Pancreas (tissue), 10 donors: ENCODE measurements at regions not wholly inside any gene's neighbourhood (a gene's known extent, or its start where the extent isn't known, plus 50 kb on each side); places are given as distances from the start of the nearest gene placed in this dataset.
A peak's percentile ranks its signal among the peaks of the same experiment; 100 is the strongest.

ENCODE experiments used
- ATAC-seq, 4 donors: fragments of 200-7000 bp; cut with Tn5 transposase; one replicate each; pipeline versions ENCODE4 v1.8.0 to v1.9.1; 2020; ENCODE audit warnings: mild to moderate bottlenecking in 4 of 4, moderate library complexity in 4 of 4
- DNase-seq, 6 donors: peaks; one replicate each; pipeline ENCODE4 v3.0.0-alpha.2; 2020
- FAIRE-seq: peaks from 2 replicates; lab custom pipeline; 2012; peaks lifted over from hg19 to GRCh38; lab: Jason Lieb, UNC
- H3K27ac ChIP-seq, 4 donors: fragments of 200-600 bp; sonication (generic); 1 replicate in 3 of 4; 2 replicates in 1 of 4; pipeline versions ENCODE4 v1.5.0 to v1.8.0; 2020
- H3K27me3 ChIP-seq, 4 donors: fragments of 200-600 bp; one replicate each; pipeline ENCODE4 v1.8.0; 2021
- H3K36me3 ChIP-seq, 3 donors: fragments of 200-600 bp; sonication (generic) in 1 of 3; one replicate each; pipeline versions ENCODE4 v1.5.0 to v1.8.0; 2020 to 2021
- H3K4me1 ChIP-seq, 3 donors: fragments of 200-600 bp; one replicate each; pipeline ENCODE4 v1.8.0; 2021
- H3K4me3 ChIP-seq, 4 donors: fragments of 200-600 bp; sonication (generic) in 2 of 4; one replicate each; pipeline versions ENCODE4 v1.5.0 to v1.8.0; 2020 to 2021
- H3K9me3 ChIP-seq, 4 donors: fragments of 200-600 bp; one replicate each; pipeline ENCODE4 v1.8.0; 2021
- WGBS, 2 donors: extraction: QIAGEN DNeasy Blood & Tissue Kit; methylation state at CpG; one replicate each; pipeline ENCODE4 v1.1.7; 2013; 5-methylcytosine and 5-hydroxymethylcytosine counted together
- intact Hi-C, 3 donors: fragments of 100-400 bp; cut with DNase I; formaldehyde crosslinking; loops; one replicate each; pipeline versions ENCODE4 v1.11.1 to v1.14.2; 2022
- TF ChIP-seq, protein P1 (sequence below), 4 donors: fragments of 200-600 bp; sonication (generic) in 3 of 4; IDR thresholded peaks; one replicate each; pipeline versions ENCODE4 v1.5.0 to v1.8.0; 2021; ENCODE audit warnings: antibody characterized with exemption in 4 of 4
- donor health status: healthy with polysubstance abuse.
- donor health status: DM: no; HTN: no; CAD: no; lungs with moderate emphysema.
- donor health status: DM: no; HTN: no; CAD: no.
- donor health status: control.
- donor health status: control.
- donor health status: Bipolar disorder and iron deficiency.
- donor health status: DM: yes; HTN: yes; CAD: no.
- donor health status: DM: no; HTN: no; CAD: no.
- donor health status: DM: no; HTN: no; CAD: no.
- donor health status: DM: yes; HTN: yes; CAD: no.

DNA sequence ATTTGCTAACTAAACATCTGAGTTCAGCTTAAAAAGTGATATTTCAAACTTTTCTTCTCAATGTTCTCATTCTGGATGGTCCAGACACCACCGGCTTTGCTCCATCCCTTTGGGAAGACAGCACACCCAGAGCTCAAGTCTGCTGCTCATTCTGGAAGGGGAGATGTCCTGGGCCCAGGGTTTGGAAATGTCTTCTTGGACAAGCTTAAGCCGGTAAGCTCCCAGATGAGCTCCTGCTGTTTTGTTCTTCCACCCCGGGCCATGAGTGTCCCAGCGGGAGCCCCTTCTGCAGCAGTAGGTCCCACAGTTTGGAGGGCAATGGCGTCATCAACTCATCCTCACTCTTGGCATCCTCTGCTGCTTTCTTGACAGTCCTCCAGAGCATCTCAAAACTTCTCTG, 105.2 kb downstream of the TMEM100 start:
- intact Hi-C loops: no loop called here
- TF ChIP-seq, protein P1, sequence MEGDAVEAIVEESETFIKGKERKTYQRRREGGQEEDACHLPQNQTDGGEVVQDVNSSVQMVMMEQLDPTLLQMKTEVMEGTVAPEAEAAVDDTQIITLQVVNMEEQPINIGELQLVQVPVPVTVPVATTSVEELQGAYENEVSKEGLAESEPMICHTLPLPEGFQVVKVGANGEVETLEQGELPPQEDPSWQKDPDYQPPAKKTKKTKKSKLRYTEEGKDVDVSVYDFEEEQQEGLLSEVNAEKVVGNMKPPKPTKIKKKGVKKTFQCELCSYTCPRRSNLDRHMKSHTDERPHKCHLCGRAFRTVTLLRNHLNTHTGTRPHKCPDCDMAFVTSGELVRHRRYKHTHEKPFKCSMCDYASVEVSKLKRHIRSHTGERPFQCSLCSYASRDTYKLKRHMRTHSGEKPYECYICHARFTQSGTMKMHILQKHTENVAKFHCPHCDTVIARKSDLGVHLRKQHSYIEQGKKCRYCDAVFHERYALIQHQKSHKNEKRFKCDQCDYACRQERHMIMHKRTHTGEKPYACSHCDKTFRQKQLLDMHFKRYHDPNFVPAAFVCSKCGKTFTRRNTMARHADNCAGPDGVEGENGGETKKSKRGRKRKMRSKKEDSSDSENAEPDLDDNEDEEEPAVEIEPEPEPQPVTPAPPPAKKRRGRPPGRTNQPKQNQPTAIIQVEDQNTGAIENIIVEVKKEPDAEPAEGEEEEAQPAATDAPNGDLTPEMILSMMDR (IDR thresholded peaks at IDR 0.05): no peak
- Histone ChIP-seq H3K4me3 (no peak overlapping the region), H3K4me1 (no peaks in the 10 kb centered on the region), H3K9me3 (no peaks in the 10 kb centered on the region), H3K27ac (no peak overlapping the region), H3K27me3 (no peaks in the 10 kb centered on the region), H3K36me3 (no peaks in the 10 kb centered on the region)
- DNase-seq: no peak
- 76 to 77% methylated on average over 5 of the region's 5 CpGs for WGBS, 2 donors
- ATAC-seq: no peak
- no peak for FAIRE-seq

DNA sequence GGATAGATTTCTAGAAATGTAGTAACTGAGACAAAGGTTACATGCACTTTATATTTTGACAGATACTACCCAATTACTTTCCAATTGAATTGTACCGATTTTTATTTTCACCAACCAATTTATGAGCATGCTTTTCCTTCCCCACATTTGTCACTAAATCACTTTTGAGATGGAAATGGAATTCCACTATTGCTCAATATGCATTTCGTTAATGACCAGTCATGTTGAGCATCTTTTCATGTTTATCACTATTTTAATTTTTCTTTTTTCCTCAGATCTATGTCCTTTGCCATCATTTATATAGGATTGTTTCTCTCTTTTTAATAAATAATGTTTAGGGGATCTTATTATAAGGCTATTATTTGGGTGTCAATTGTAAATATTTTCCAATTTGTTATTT, 102.8 kb upstream of the SMIM36 start:
- peak; percentile 49 for FAIRE-seq
- Histone ChIP-seq H3K27me3 (no peaks in the 10 kb centered on the region), H3K27ac (no peak overlapping the region), H3K4me1 (no peaks in the 10 kb centered on the region), H3K9me3 (no peaks in the 10 kb centered on the region), H3K36me3 (no peaks in the 10 kb centered on the region), H3K4me3 (no peak overlapping the region)
- TF ChIP-seq, protein P1 (IDR thresholded peaks at IDR 0.05): no peak
- no peak for DNase-seq
- 54 to 69% methylated on average over 2 of the region's 2 CpGs for WGBS, 2 donors
- no peak for ATAC-seq
- intact Hi-C loops: no loop called here

GRCh38 chr17:55612691-55613141, 101.5 kb upstream of the SMIM36 start:
- H3K27ac ChIP-seq: no peak overlapping the region
- WGBS, 2 donors: 8 to 16% methylated on average over 6 of the region's 6 CpGs
- H3K9me3 ChIP-seq: no peaks in the 10 kb centered on the region
- no peaks in the 10 kb centered on the region for H3K4me1 ChIP-seq
- FAIRE-seq (no peak), DNase-seq (no peak), ATAC-seq (no peak)
- no peaks in the 10 kb centered on the region for H3K36me3 ChIP-seq
- H3K4me3 ChIP-seq: no peak overlapping the region
- TF ChIP-seq, protein P1 (IDR thresholded peaks at IDR 0.05): no peak
- no peaks in the 10 kb centered on the region for H3K27me3 ChIP-seq
- intact Hi-C loops: no loop called here

GRCh38 chr17:55607731-55608341, 96.6 kb upstream of the SMIM36 start:
- no peak overlapping the region for H3K4me3 ChIP-seq
- no peaks in the 10 kb centered on the region for H3K4me1 ChIP-seq
- intact Hi-C loops: loop anchor here in 1 of 3 donors (10.0 kb wide), 1 partner anchor 63 kb away; no protein-coding TSS in a partner anchor
- peak; percentile 56 for FAIRE-seq
- H3K27ac ChIP-seq: no peak overlapping the region
- DNase-seq: peak in 5 of 6 donors; percentile 22 to 56 (median 27)
- WGBS, 2 donors: 10 to 11% methylated on average over 2 of the region's 2 CpGs
- no peaks in the 10 kb centered on the region for H3K9me3 ChIP-seq
- TF ChIP-seq, protein P1 (IDR thresholded peaks at IDR 0.05): no peak
- peak in 3 of 4 donors; percentile 59 to 84 (median 68) for ATAC-seq
- no peaks in the 10 kb centered on the region for H3K36me3 ChIP-seq
- H3K27me3 ChIP-seq: peaks cover 0 to 6% (median 0%) of the 10 kb centered on the region in 4 donors

GRCh38 chr17:55606488-55606815, 95.2 kb upstream of the SMIM36 start:
- WGBS, 2 donors: 55 to 56% methylated on average over 1 of the region's 1 CpG
- H3K9me3 ChIP-seq: no peaks in the 10 kb centered on the region
- H3K4me1 ChIP-seq: no peaks in the 10 kb centered on the region
- H3K27ac ChIP-seq: no peak overlapping the region
- H3K36me3 ChIP-seq: no peaks in the 10 kb centered on the region
- TF ChIP-seq, protein P1 (IDR thresholded peaks at IDR 0.05): no peak
- ATAC-seq: no peak
- H3K27me3 ChIP-seq: peaks cover 0 to 6% (median 0%) of the 10 kb centered on the region in 4 donors
- intact Hi-C loops: loop anchor here in 1 of 3 donors (10.0 kb wide), 1 partner anchor 62 kb away; no protein-coding TSS in a partner anchor
- DNase-seq: no peak
- H3K4me3 ChIP-seq: no peak overlapping the region
- no peak for FAIRE-seq
